ENCODE measurements at regions not wholly inside any gene's neighbourhood (a gene's known extent, or its start where the extent isn't known, plus 50 kb on each side); places are given as distances from the start of the nearest gene placed in this dataset.

- H4K20me1 ChIP-seq (ENCODE audit: control insufficient read depth, insufficient read depth, low read depth, low read length), result no peaks in the 10 kb centered on the region
- no peak overlapping the region for H3K4me2 ChIP-seq (ENCODE audit: low read length)
- no peaks in the 10 kb centered on the region for H3K27me3 ChIP-seq (ENCODE audit: control insufficient read depth, low read length)
- H3K79me2 ChIP-seq (ENCODE audit: control insufficient read depth, low read length), result no peaks in the 10 kb centered on the region
- no peaks in the 10 kb centered on the region for H3K4me1 ChIP-seq (ENCODE audit: control insufficient read depth, low read length)
- H3K36me3 ChIP-seq (ENCODE audit: control insufficient read depth, low read length), result no peaks in the 10 kb centered on the region
- no peaks in the 10 kb centered on the region for H3K9me2 ChIP-seq (replicated peaks; ENCODE audit: control insufficient read depth, low read length)
- H3K9me3 ChIP-seq (ENCODE audit: control insufficient read depth, insufficient read depth, low read length), result no peaks in the 10 kb centered on the region
- H3K27ac ChIP-seq (ENCODE audit: low read depth, low read length), result no peak overlapping the region
- no peak overlapping the region for H3K4me3 ChIP-seq (ENCODE audit: low read length)
- no peaks in the 10 kb centered on the region for H3F3A ChIP-seq (ENCODE audit: control insufficient read depth, insufficient read depth)
- TF ChIP-seq CTCF (IDR thresholded peaks at IDR 0.05; ENCODE audit: low read depth, low read length, poor library complexity, severe bottlenecking) (peak; percentile 37), EZH2phosphoT487 (IDR thresholded peaks at IDR 0.05; ENCODE audit: borderline replicate concordance, low read length) (no peak)
Measured at GRCh38 chr10:42428534-42428933, 209.8 kb downstream of the ZNF33B start.

GRCh38 chr10:42422911-42423310 lies 215.5 kb downstream of the ZNF33B start:
- H3K4me1 ChIP-seq (ENCODE audit: control insufficient read depth, low read length), result no peaks in the 10 kb centered on the region
- H3K36me3 ChIP-seq (ENCODE audit: control insufficient read depth, low read length), result no peaks in the 10 kb centered on the region
- no peaks in the 10 kb centered on the region for H3K9me2 ChIP-seq (replicated peaks; ENCODE audit: control insufficient read depth, low read length)
- no peak overlapping the region for H3K4me2 ChIP-seq (ENCODE audit: low read length)
- no peaks in the 10 kb centered on the region for H4K20me1 ChIP-seq (ENCODE audit: control insufficient read depth, insufficient read depth, low read depth, low read length)
- no peaks in the 10 kb centered on the region for H3K79me2 ChIP-seq (ENCODE audit: control insufficient read depth, low read length)
- no peak for TF ChIP-seq EZH2phosphoT487 (IDR thresholded peaks at IDR 0.05; ENCODE audit: borderline replicate concordance, low read length)
- TF ChIP-seq CTCF (IDR thresholded peaks at IDR 0.05; ENCODE audit: low read depth, low read length, poor library complexity, severe bottlenecking), result no peak
- H3F3A ChIP-seq (ENCODE audit: control insufficient read depth, insufficient read depth), result no peaks in the 10 kb centered on the region
- no peaks in the 10 kb centered on the region for H3K27me3 ChIP-seq (ENCODE audit: control insufficient read depth, low read length)
- no peak overlapping the region for H3K4me3 ChIP-seq (ENCODE audit: low read length)
- H3K9me3 ChIP-seq (ENCODE audit: control insufficient read depth, insufficient read depth, low read length), result no peaks in the 10 kb centered on the region
- no peak overlapping the region for H3K27ac ChIP-seq (ENCODE audit: low read depth, low read length)

GRCh38 chr10:42421812-42422211 lies 216.6 kb downstream of the ZNF33B start:
- TF ChIP-seq CTCF (IDR thresholded peaks at IDR 0.05; ENCODE audit: low read depth, low read length, poor library complexity, severe bottlenecking) (no peak), EZH2phosphoT487 (IDR thresholded peaks at IDR 0.05; ENCODE audit: borderline replicate concordance, low read length) (no peak)
- Histone ChIP-seq H3F3A (ENCODE audit: control insufficient read depth, insufficient read depth) (no peaks in the 10 kb centered on the region), H3K4me2 (ENCODE audit: low read length) (no peak overlapping the region), H3K9me3 (ENCODE audit: control insufficient read depth, insufficient read depth, low read length) (no peaks in the 10 kb centered on the region), H3K36me3 (ENCODE audit: control insufficient read depth, low read length) (no peaks in the 10 kb centered on the region), H3K27ac (ENCODE audit: low read depth, low read length) (no peak overlapping the region), H3K27me3 (ENCODE audit: control insufficient read depth, low read length) (no peaks in the 10 kb centered on the region), H3K4me3 (ENCODE audit: low read length) (no peak overlapping the region), H3K79me2 (ENCODE audit: control insufficient read depth, low read length) (no peaks in the 10 kb centered on the region), H4K20me1 (ENCODE audit: control insufficient read depth, insufficient read depth, low read depth, low read length) (no peaks in the 10 kb centered on the region), H3K9me2 (replicated peaks; ENCODE audit: control insufficient read depth, low read length) (no peaks in the 10 kb centered on the region), H3K4me1 (ENCODE audit: control insufficient read depth, low read length) (no peaks in the 10 kb centered on the region)

GRCh38 chr10:42419789-42420188 lies 218.6 kb downstream of the ZNF33B start:
- Histone ChIP-seq H4K20me1 (ENCODE audit: control insufficient read depth, insufficient read depth, low read depth, low read length) (no peaks in the 10 kb centered on the region), H3K9me2 (replicated peaks; ENCODE audit: control insufficient read depth, low read length) (no peaks in the 10 kb centered on the region), H3K4me2 (ENCODE audit: low read length) (no peak overlapping the region), H3F3A (ENCODE audit: control insufficient read depth, insufficient read depth) (no peaks in the 10 kb centered on the region), H3K79me2 (ENCODE audit: control insufficient read depth, low read length) (no peaks in the 10 kb centered on the region), H3K27me3 (ENCODE audit: control insufficient read depth, low read length) (no peaks in the 10 kb centered on the region), H3K9me3 (ENCODE audit: control insufficient read depth, insufficient read depth, low read length) (no peaks in the 10 kb centered on the region), H3K27ac (ENCODE audit: low read depth, low read length) (no peak overlapping the region), H3K4me3 (ENCODE audit: low read length) (no peak overlapping the region), H3K36me3 (ENCODE audit: control insufficient read depth, low read length) (no peaks in the 10 kb centered on the region), H3K4me1 (ENCODE audit: control insufficient read depth, low read length) (no peaks in the 10 kb centered on the region)
- TF ChIP-seq EZH2phosphoT487 (IDR thresholded peaks at IDR 0.05; ENCODE audit: borderline replicate concordance, low read length) (no peak), CTCF (IDR thresholded peaks at IDR 0.05; ENCODE audit: low read depth, low read length, poor library complexity, severe bottlenecking) (no peak)
